Endodermal cell (in vitro differentiated cells): ENCODE measurements at regions not wholly inside any gene's neighbourhood (a gene's known extent, or its start where the extent isn't known, plus 50 kb on each side); places are given as distances from the start of the nearest gene placed in this dataset.
A peak's percentile ranks its signal among the peaks of the same experiment; 100 is the strongest.

Source experiments
- DNase-seq: peaks from one replicate; pipeline ENCODE4 v3.0.0-alpha.2; 2017
- H3K27ac ChIP-seq: 2 replicates; pipeline ENCODE4 v1.5.1; 2013; ENCODE audit warnings: mild to moderate bottlenecking, low read depth, low read length, moderate library complexity
- H3K27me3 ChIP-seq: 2 replicates; pipeline ENCODE4 v1.6.1; 2013; ENCODE audit warnings: mild to moderate bottlenecking, low read length, moderate library complexity; ENCODE audit not compliant: insufficient read depth, control insufficient read depth, poor library complexity, severe bottlenecking
- H3K36me3 ChIP-seq: 2 replicates; pipeline ENCODE4 v1.7.0; 2013; ENCODE audit warnings: mild to moderate bottlenecking, low read length, moderate library complexity; ENCODE audit not compliant: control insufficient read depth, insufficient read depth
- H3K4me1 ChIP-seq: one replicate; pipeline ENCODE4 v1.7.0; 2013; ENCODE audit warnings: low read length; ENCODE audit not compliant: control insufficient read depth, insufficient read depth
- H3K4me3 ChIP-seq: 2 replicates; pipeline ENCODE4 v1.5.1; 2013; ENCODE audit warnings: mild to moderate bottlenecking, low read length, moderate library complexity
- H3K9ac ChIP-seq: 2 replicates; pipeline ENCODE4 v1.6.1; 2013; ENCODE audit warnings: mild to moderate bottlenecking, low read length, moderate library complexity; ENCODE audit not compliant: poor library complexity, severe bottlenecking; ENCODE audit errors: extremely low read depth
- H3K9me3 ChIP-seq: 2 replicates; pipeline ENCODE4 v1.6.1; 2013; ENCODE audit warnings: mild to moderate bottlenecking, low read length, moderate library complexity; ENCODE audit not compliant: control insufficient read depth
- H3K27ac Mint-ChIP-seq: 2 replicates; pipeline ENCODE4 v1.8.0; 2020; ENCODE audit warnings: mixed read lengths
- H3K27me3 Mint-ChIP-seq: 2 replicates; pipeline ENCODE4 v1.8.0; 2021; ENCODE audit warnings: mild to moderate bottlenecking, mixed read lengths; ENCODE audit not compliant: insufficient read depth
- H3K36me3 Mint-ChIP-seq: 2 replicates; pipeline ENCODE4 v1.8.0; 2020; ENCODE audit warnings: low read depth, mixed read lengths
- H3K4me1 Mint-ChIP-seq: 2 replicates; pipeline ENCODE4 v1.8.0; 2020; ENCODE audit warnings: mixed read lengths
- H3K4me3 Mint-ChIP-seq: 2 replicates; pipeline ENCODE4 v1.8.0; 2020; ENCODE audit warnings: mild to moderate bottlenecking, moderate library complexity, mixed read lengths
- H3K9me3 Mint-ChIP-seq: 2 replicates; pipeline ENCODE4 v1.8.0; 2020; ENCODE audit warnings: mild to moderate bottlenecking, mixed read lengths
- CTCF ChIP-seq: fragments of 200-600 bp; sonication (generic); conservative IDR thresholded peaks from 2 replicates; pipeline ENCODE4 v1.5.0; 2021; ENCODE audit warnings: antibody characterized with exemption, mild to moderate bottlenecking
- WGBS, 2 experiments: methylation state at CpG; one replicate each; pipeline versions ENCODE4 v1.1.5 to v1.1.7; 2013; ENCODE audit warnings: missing lambda C conversion rate in 2 of 2, mixed read lengths in 1 of 2; ENCODE audit not compliant: insufficient coverage in 1 of 2, insufficient read length in 1 of 2; 5-methylcytosine and 5-hydroxymethylcytosine counted together

DNA sequence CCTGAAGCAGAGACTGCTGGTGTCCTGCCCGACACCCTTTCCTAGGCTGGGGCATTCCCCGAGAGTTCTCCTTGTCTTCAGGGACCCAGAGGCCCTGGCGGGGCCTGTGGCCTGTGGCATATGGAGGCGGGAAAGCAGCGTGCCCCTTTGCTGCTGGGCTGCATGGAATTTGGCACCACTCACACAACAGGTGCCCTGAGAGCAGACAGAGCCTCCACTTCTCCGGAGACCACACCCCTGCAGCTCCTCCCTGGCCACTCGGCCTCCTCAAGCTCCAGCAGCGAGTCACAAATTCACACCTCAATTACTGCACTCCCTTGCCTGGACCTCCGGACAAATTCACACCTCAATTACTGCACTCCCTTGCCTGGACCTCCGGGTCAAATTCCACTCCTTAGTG is 1375.2 kb downstream of the TBC1D22A start:
- WGBS, 2 experiments: 40 to 73% methylated on average over 3 to 10 of the region's 10 CpGs

DNA sequence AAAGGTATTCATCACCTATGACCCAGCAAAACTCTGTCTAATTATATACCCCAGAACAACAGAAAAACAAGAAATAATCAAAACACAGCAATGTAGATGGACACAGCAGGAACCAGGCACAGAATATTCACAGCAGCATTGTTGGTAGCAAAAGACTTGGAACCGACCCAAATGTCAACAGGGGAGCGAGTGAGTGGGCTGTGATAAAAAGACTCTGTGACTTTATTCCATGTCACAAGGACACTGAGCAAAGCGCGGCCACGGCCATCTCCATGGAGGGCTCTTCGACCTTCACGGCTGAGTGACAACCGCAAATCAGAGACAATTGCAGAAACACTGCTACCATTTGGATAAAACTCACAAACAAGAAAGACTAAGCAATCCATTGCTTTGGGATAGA is 1373.1 kb downstream of the TBC1D22A start:
- no peak overlapping the region for H3K4me3 ChIP-seq
- no peaks in the 10 kb centered on the region for H3K36me3 ChIP-seq
- Mint-ChIP-seq H3K27ac (no peak overlapping the region), H3K36me3 (no peaks in the 10 kb centered on the region), H3K4me1 (no peaks in the 10 kb centered on the region), H3K27me3 (no peaks in the 10 kb centered on the region), H3K4me3 (no peak overlapping the region), H3K9me3 (peaks cover 12% of the 10 kb centered on the region)
- H3K9me3 ChIP-seq: peaks cover 10% of the 10 kb centered on the region
- no peak overlapping the region for H3K9ac ChIP-seq
- no peaks in the 10 kb centered on the region for H3K4me1 ChIP-seq
- TF ChIP-seq CTCF: no peak
- DNase-seq: no peak
- no peak overlapping the region for H3K27ac ChIP-seq
- 90 to 93% methylated on average over 4 to 8 of the region's 8 CpGs for WGBS, 2 experiments
- no peaks in the 10 kb centered on the region for H3K27me3 ChIP-seq

More for the DNA sequence above, 1375.2 kb downstream of the TBC1D22A start:
- Histone ChIP-seq H3K27me3 (no peaks in the 10 kb centered on the region), H3K4me1 (no peaks in the 10 kb centered on the region), H3K9me3 (peaks cover 10% of the 10 kb centered on the region), H3K4me3 (no peak overlapping the region), H3K36me3 (no peaks in the 10 kb centered on the region), H3K27ac (no peak overlapping the region), H3K9ac (no peak overlapping the region)
- no peak overlapping the region for H3K27ac Mint-ChIP-seq
- peaks cover 12% of the 10 kb centered on the region for H3K9me3 Mint-ChIP-seq
- H3K36me3 Mint-ChIP-seq: no peaks in the 10 kb centered on the region
- peak; percentile 57 for DNase-seq
- no peaks in the 10 kb centered on the region for H3K4me1 Mint-ChIP-seq
- H3K4me3 Mint-ChIP-seq: no peak overlapping the region
- H3K27me3 Mint-ChIP-seq: no peaks in the 10 kb centered on the region
- TF ChIP-seq CTCF: no peak

DNA sequence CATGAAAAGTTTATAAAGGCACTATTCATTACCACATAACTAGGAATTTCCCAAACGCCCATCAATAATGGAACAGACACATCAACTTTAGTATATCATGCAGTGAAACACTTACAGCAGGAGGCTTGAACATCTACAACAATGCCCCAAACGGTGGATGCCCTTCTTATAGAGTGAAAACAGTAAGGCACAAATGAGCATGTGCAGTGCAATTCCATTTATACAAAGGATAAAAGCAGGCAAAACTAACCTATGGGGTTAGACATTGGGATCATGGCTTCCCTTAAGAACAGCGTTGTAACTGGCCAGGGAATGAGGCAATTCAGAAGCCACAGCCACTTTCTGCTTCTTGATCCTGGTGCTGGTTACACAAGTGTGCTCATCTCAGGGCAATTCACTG is 1363.0 kb downstream of the TBC1D22A start:
- Mint-ChIP-seq H3K4me3 (no peak overlapping the region), H3K27me3 (peaks cover 1% of the 10 kb centered on the region), H3K9me3 (no peaks in the 10 kb centered on the region), H3K36me3 (no peaks in the 10 kb centered on the region), H3K27ac (no peak overlapping the region), H3K4me1 (no peaks in the 10 kb centered on the region)
- DNase-seq: no peak
- Histone ChIP-seq H3K36me3 (no peaks in the 10 kb centered on the region), H3K4me1 (no peaks in the 10 kb centered on the region), H3K9ac (no peak overlapping the region), H3K27ac (no peak overlapping the region), H3K27me3 (no peaks in the 10 kb centered on the region), H3K4me3 (no peak overlapping the region), H3K9me3 (no peaks in the 10 kb centered on the region)
- WGBS, 2 experiments: 69 to 77% methylated on average over 2 to 3 of the region's 3 CpGs
- no peak for TF ChIP-seq CTCF
